Right renal cortex interstitium (tissue), 3 donors: ENCODE measurements at regions not wholly inside any gene's neighbourhood (a gene's known extent, or its start where the extent isn't known, plus 50 kb on each side); places are given as distances from the start of the nearest gene placed in this dataset.
"Not testable (repeated sequence)": the region's sequence is repeated elsewhere in the genome, so short reads cannot be mapped to it uniquely, and the experiment has no call there.

Experiments
- DNase-seq, 3 donors: peaks; one replicate each; pipeline ENCODE4 v3.0.0-alpha.2; 2013; ENCODE audit warnings: low read depth in 3 of 3, low spot score in 2 of 3

GRCh38 chr13:99074693-99075092, 96.8 kb upstream of the DOCK9 start:
- no peak for DNase-seq

GRCh38 chr13:99075268-99076191, 97.7 kb upstream of the DOCK9 start:
- no peak for DNase-seq

GRCh38 chr13:99078017-99078771, 100.3 kb upstream of the DOCK9 start:
- no peak for DNase-seq

GRCh38 chr13:99080131-99080530, 102.3 kb upstream of the DOCK9 start:
- DNase-seq, result no peak

GRCh38 chr13:99083981-99084380, 106.1 kb upstream of the DOCK9 start:
- DNase-seq, result no peak

- DNase-seq, result no peak
These were observed 107.4 kb upstream of the DOCK9 start for GRCh38 chr13:99085139-99085807.

GRCh38 chr13:99085808-99086266, 108.0 kb upstream of the DOCK9 start:
- no peak for DNase-seq

- DNase-seq, result no peak
These were observed 108.6 kb upstream of the DOCK9 start for GRCh38 chr13:99086267-99087097.

- DNase-seq, result peak; percentile 73 to 87 (median 74)
These were observed 109.5 kb upstream of the DOCK9 start for GRCh38 chr13:99087098-99087953.

- DNase-seq, result no peak
These were observed 110.2 kb upstream of the DOCK9 start for GRCh38 chr13:99087954-99088491.

GRCh38 chr13:99093997-99094396, 106.7 kb upstream of the UBAC2 start:
- no peak for DNase-seq

GRCh38 chr13:99101831-99102230, 98.8 kb upstream of the UBAC2 start:
- not testable (repeated sequence) for DNase-seq

GRCh38 chr13:99103536-99103935, 97.1 kb upstream of the UBAC2 start:
- no peak for DNase-seq

- no peak for DNase-seq
These were observed 96.3 kb upstream of the UBAC2 start for GRCh38 chr13:99104396-99104795.

GRCh38 chr13:99105160-99105559, 95.5 kb upstream of the UBAC2 start:
- no peak for DNase-seq

- DNase-seq, result no peak
These were observed 87.3 kb upstream of the UBAC2 start for GRCh38 chr13:99113351-99113750.

- no peak for DNase-seq
These were observed 82.5 kb upstream of the UBAC2 start for GRCh38 chr13:99118179-99118578.

GRCh38 chr13:99119656-99120055, 81.0 kb upstream of the UBAC2 start:
- no peak for DNase-seq

GRCh38 chr13:99120751-99121150, 79.9 kb upstream of the UBAC2 start:
- no peak for DNase-seq
